CD4-positive, alpha-beta T cell (primary cell): ENCODE measurements at regions not wholly inside any gene's neighbourhood (a gene's known extent, or its start where the extent isn't known, plus 50 kb on each side); places are given as distances from the start of the nearest gene placed in this dataset.
A peak's percentile ranks its signal among the peaks of the same experiment; 100 is the strongest.

Source experiments
- ATAC-seq: fragments of 200-7000 bp; cut with Tn5 transposase; one replicate; pipeline ENCODE4 v1.10.0; 2022; ENCODE audit warnings: mild to moderate bottlenecking; ENCODE audit not compliant: poor library complexity
- CTCF ChIA-PET: fragments of 350-600 bp; sonication (Branson Sonifier 250); formaldehyde crosslinking; loops from one replicate; lab custom pipeline; 2021; ENCODE audit warnings: antibody characterized with exemption, inconsistent platforms; lab: Charles Lee
- POLR2A ChIA-PET: fragments of 350-600 bp; sonication (Branson Sonifier 250); formaldehyde crosslinking; loops from one replicate; lab custom pipeline; 2021; ENCODE audit warnings: antibody characterized with exemption, inconsistent platforms; lab: Charles Lee
- DNase-seq, 14 experiments: peaks; one replicate each; pipeline ENCODE4 v3.0.0-alpha.2; 2013 to 2020; ENCODE audit warnings: mixed read lengths in 2 of 14
- H3K27ac ChIP-seq, 2 donors: one replicate each; pipeline versions ENCODE4 v1.5.1 to v1.7.0; 2013; ENCODE audit warnings: low read length in 2 of 2, low read depth in 1 of 2, mild to moderate bottlenecking in 1 of 2
- H3K27me3 ChIP-seq, 2 experiments: 1 replicate in 1 of 2; 2 replicates in 1 of 2; pipeline versions ENCODE4 v1.6.1 to v1.7.0; 2013; ENCODE audit warnings: low read length in 2 of 2, control low read depth in 1 of 2, mild to moderate bottlenecking in 1 of 2, moderate library complexity in 1 of 2; ENCODE audit not compliant: insufficient read depth in 2 of 2, control insufficient read depth in 1 of 2
- H3K36me3 ChIP-seq: one replicate; pipeline ENCODE4 v1.6.1; 2013; ENCODE audit warnings: low read length, control low read depth; ENCODE audit not compliant: insufficient read depth
- H3K4me1 ChIP-seq: one replicate; pipeline ENCODE4 v1.6.1; 2013; ENCODE audit warnings: low read length, control low read depth; ENCODE audit not compliant: insufficient read depth
- H3K4me3 ChIP-seq: one replicate; pipeline ENCODE4 v1.5.1; 2013; ENCODE audit warnings: mild to moderate bottlenecking, low read length, moderate library complexity
- H3K9me3 ChIP-seq, 2 experiments: 1 replicate in 1 of 2; 2 replicates in 1 of 2; pipeline versions ENCODE4 v1.6.1 to v1.7.0; 2013; ENCODE audit warnings: low read length in 2 of 2, mild to moderate bottlenecking in 2 of 2, control low read depth in 1 of 2, moderate library complexity in 1 of 2; ENCODE audit not compliant: control insufficient read depth in 1 of 2, insufficient read depth in 1 of 2
- H3K27ac Mint-ChIP-seq: one replicate; pipeline ENCODE4 v1.8.0; 2020; ENCODE audit warnings: mixed read lengths
- H3K27me3 Mint-ChIP-seq: one replicate; pipeline ENCODE4 v1.8.0; 2021; ENCODE audit warnings: mixed read lengths
- H3K36me3 Mint-ChIP-seq: one replicate; pipeline ENCODE4 v1.8.0; 2021; ENCODE audit warnings: low read depth, mixed read lengths
- H3K4me1 Mint-ChIP-seq: one replicate; pipeline ENCODE4 v1.8.0; 2021; ENCODE audit warnings: low read depth, mixed read lengths
- H3K4me3 Mint-ChIP-seq: one replicate; pipeline ENCODE4 v1.8.0; 2020; ENCODE audit warnings: mild to moderate bottlenecking, mixed read lengths
- H3K9me3 Mint-ChIP-seq: one replicate; pipeline ENCODE4 v1.8.0; 2020; ENCODE audit warnings: mixed read lengths
- CTCF ChIP-seq: fragments of 200-600 bp; IDR thresholded peaks from one replicate; pipeline ENCODE4 v1.8.0; 2022; ENCODE audit warnings: antibody characterized with exemption, mild to moderate bottlenecking
- intact Hi-C, 2 experiments: fragments of 100-400 bp; cut with DNase I in 1 of 2; cut with micrococcal nuclease in 1 of 2; formaldehyde crosslinking; loops; one replicate each; pipeline versions ENCODE4 v1.15.1 to v1.9.0; 2023 to 2025; cut with DNase I, micrococcal nuclease

- no peaks in the 10 kb centered on the region for H3K27me3 ChIP-seq
- no peak overlapping the region for H3K27ac ChIP-seq
- ATAC-seq (no peak), DNase-seq (no peak)
- CTCF ChIA-PET, result no interaction called here
- no peaks in the 10 kb centered on the region for H3K36me3 ChIP-seq
- peaks cover 38% of the 10 kb centered on the region for H3K4me1 ChIP-seq
- no peaks in the 10 kb centered on the region for H3K9me3 ChIP-seq
- no peaks in the 10 kb centered on the region for H3K9me3 Mint-ChIP-seq
- peak overlapping the region; percentile 16 for H3K27ac Mint-ChIP-seq
- peaks cover 66% of the 10 kb centered on the region for H3K4me1 Mint-ChIP-seq
- POLR2A ChIA-PET, result no interaction called here
- H3K4me3 Mint-ChIP-seq, result no peak overlapping the region
- no peaks in the 10 kb centered on the region for H3K36me3 Mint-ChIP-seq
- no peak for TF ChIP-seq CTCF
- intact Hi-C loops, result no loop called here
- no peak overlapping the region for H3K4me3 ChIP-seq
- no peaks in the 10 kb centered on the region for H3K27me3 Mint-ChIP-seq
Measured at GRCh38 chr1:116318897-116319296, 54.1 kb upstream of the ATP1A1 start.

GRCh38 chr1:116320874-116321273, 52.2 kb upstream of the ATP1A1 start:
- POLR2A ChIA-PET, result interaction anchor here (0.7 to 3.1 kb wide), 4 partner anchors 9 to 168 kb away, joined by 3 to 10 read pairs (median 6); partner anchors contain the start of gene ATP1A1
- intact Hi-C loops, result loop anchor here in 1 of 2 experiments (10.0 kb wide), 1 partner anchor 86 kb away; no protein-coding TSS in a partner anchor
- no peaks in the 10 kb centered on the region for H3K27me3 ChIP-seq
- no peaks in the 10 kb centered on the region for H3K27me3 Mint-ChIP-seq
- no peak overlapping the region for H3K27ac ChIP-seq
- H3K9me3 ChIP-seq, result no peaks in the 10 kb centered on the region
- H3K4me3 Mint-ChIP-seq, result no peak overlapping the region
- H3K36me3 Mint-ChIP-seq, result no peaks in the 10 kb centered on the region
- H3K4me3 ChIP-seq, result no peak overlapping the region
- peaks cover 56% of the 10 kb centered on the region for H3K4me1 ChIP-seq
- no peak for TF ChIP-seq CTCF
- no peaks in the 10 kb centered on the region for H3K36me3 ChIP-seq
- DNase-seq (no peak), ATAC-seq (no peak)
- no peaks in the 10 kb centered on the region for H3K9me3 Mint-ChIP-seq
- H3K27ac Mint-ChIP-seq, result peak overlapping the region; percentile 91
- CTCF ChIA-PET, result interaction anchor here (2.0 kb wide), 1 partner anchor 182 kb away, joined by 6 read pairs; no protein-coding TSS in a partner anchor
- H3K4me1 Mint-ChIP-seq, result peaks cover 82% of the 10 kb centered on the region

GRCh38 chr1:116321766-116322175, 51.3 kb upstream of the ATP1A1 start:
- Histone ChIP-seq H3K27ac (peak overlapping the region in 1 of 2 donors; percentile 42), H3K36me3 (no peaks in the 10 kb centered on the region), H3K4me1 (peaks cover 61% of the 10 kb centered on the region), H3K27me3 (no peaks in the 10 kb centered on the region), H3K4me3 (no peak overlapping the region), H3K9me3 (no peaks in the 10 kb centered on the region)
- TF ChIP-seq CTCF, result no peak
- H3K4me3 Mint-ChIP-seq, result peak overlapping the region; percentile 30
- H3K27ac Mint-ChIP-seq, result peak overlapping the region; percentile 91
- H3K4me1 Mint-ChIP-seq, result peaks cover 82% of the 10 kb centered on the region
- intact Hi-C loops, result loop anchor here in 1 of 2 experiments (10.0 kb wide), 1 partner anchor 87 kb away; no protein-coding TSS in a partner anchor
- no peaks in the 10 kb centered on the region for H3K27me3 Mint-ChIP-seq
- H3K36me3 Mint-ChIP-seq, result no peaks in the 10 kb centered on the region
- DNase-seq (peak in 1 of 14 experiments; percentile 22), ATAC-seq (no peak)
- CTCF ChIA-PET, result interaction anchor here (2.0 kb wide), 1 partner anchor 183 kb away, joined by 6 read pairs; no protein-coding TSS in a partner anchor
- H3K9me3 Mint-ChIP-seq, result no peaks in the 10 kb centered on the region
- POLR2A ChIA-PET, result interaction anchor here (0.6 to 6.1 kb wide), 7 partner anchors 13 to 97 kb away, joined by 3 to 35 read pairs (median 4); partner anchors contain the start of gene ATP1A1
